Cardiac muscle cell (in vitro differentiated cells and primary cell): ENCODE measurements at regions not wholly inside any gene's neighbourhood (a gene's known extent, or its start where the extent isn't known, plus 50 kb on each side); places are given as distances from the start of the nearest gene placed in this dataset.

Experiments
- DNase-seq, 2 donors: peaks; one replicate each; pipeline versions ENCODE4 v3.0.0 to v3.0.0-alpha.2; 2010 to 2017; ENCODE audit warnings: low read depth in 1 of 2, low spot score in 1 of 2
- H3K27ac ChIP-seq: fragments of 200-600 bp; sonication (generic); 2 replicates; pipeline ENCODE4 v1.5.1; 2016
- H3K27me3 ChIP-seq: fragments of 200-600 bp; sonication (generic); 2 replicates; pipeline ENCODE4 v1.6.0; 2016; ENCODE audit warnings: control low read depth
- H3K36me3 ChIP-seq: fragments of 200-600 bp; sonication (generic); 2 replicates; pipeline ENCODE4 v1.5.1; 2016; ENCODE audit warnings: control low read depth
- H3K4me1 ChIP-seq: fragments of 200-600 bp; sonication (generic); 2 replicates; pipeline ENCODE4 v1.8.1; 2017; ENCODE audit warnings: low read depth, mild to moderate bottlenecking, mixed run types
- H3K4me3 ChIP-seq: fragments of 200-600 bp; sonication (generic); 2 replicates; pipeline ENCODE4 v1.5.1; 2016; ENCODE audit warnings: mild to moderate bottlenecking
- H3K9me3 ChIP-seq: fragments of 200-600 bp; sonication (generic); 2 replicates; pipeline ENCODE4 v1.5.1; 2017; ENCODE audit warnings: low read depth, mild to moderate bottlenecking, control low read depth
- CTCF ChIP-seq: IDR thresholded peaks from 2 replicates; pipeline ENCODE4 v1.5.1; 2012; ENCODE audit warnings: low read depth, mild to moderate bottlenecking, low read length

GRCh38 chr4:11175374-11175773 lies 253.3 kb downstream of the HS3ST1 start:
- H3K27ac ChIP-seq: no peak overlapping the region
- no peaks in the 10 kb centered on the region for H3K9me3 ChIP-seq
- no peak for DNase-seq
- H3K36me3 ChIP-seq: no peaks in the 10 kb centered on the region
- H3K27me3 ChIP-seq: no peaks in the 10 kb centered on the region
- H3K4me1 ChIP-seq: no peaks in the 10 kb centered on the region
- H3K4me3 ChIP-seq: no peak overlapping the region
- TF ChIP-seq CTCF: no peak

GRCh38 chr4:11166606-11167005 lies 262.1 kb downstream of the HS3ST1 start:
- TF ChIP-seq CTCF: no peak
- Histone ChIP-seq H3K4me1 (no peaks in the 10 kb centered on the region), H3K27me3 (no peaks in the 10 kb centered on the region), H3K9me3 (no peaks in the 10 kb centered on the region), H3K36me3 (no peaks in the 10 kb centered on the region), H3K4me3 (no peak overlapping the region), H3K27ac (no peak overlapping the region)
- no peak for DNase-seq

GRCh38 chr4:11166034-11166433 lies 262.7 kb downstream of the HS3ST1 start:
- Histone ChIP-seq H3K27me3 (no peaks in the 10 kb centered on the region), H3K36me3 (no peaks in the 10 kb centered on the region), H3K9me3 (no peaks in the 10 kb centered on the region), H3K27ac (no peak overlapping the region), H3K4me1 (no peaks in the 10 kb centered on the region), H3K4me3 (no peak overlapping the region)
- no peak for TF ChIP-seq CTCF
- no peak for DNase-seq

- H3K27ac ChIP-seq: no peak overlapping the region
- peak in 1 of 2 donors; percentile 6 for DNase-seq
- H3K36me3 ChIP-seq: no peaks in the 10 kb centered on the region
- H3K4me3 ChIP-seq: no peak overlapping the region
- no peaks in the 10 kb centered on the region for H3K4me1 ChIP-seq
- TF ChIP-seq CTCF: no peak
- H3K27me3 ChIP-seq: no peaks in the 10 kb centered on the region
- no peaks in the 10 kb centered on the region for H3K9me3 ChIP-seq
Measured at GRCh38 chr4:11165052-11165451, 263.6 kb downstream of the HS3ST1 start.

GRCh38 chr4:11160288-11160687 lies 268.4 kb downstream of the HS3ST1 start:
- Histone ChIP-seq H3K36me3 (no peaks in the 10 kb centered on the region), H3K27ac (no peak overlapping the region), H3K4me1 (no peaks in the 10 kb centered on the region), H3K9me3 (no peaks in the 10 kb centered on the region), H3K4me3 (no peak overlapping the region), H3K27me3 (no peaks in the 10 kb centered on the region)
- peak in 1 of 2 donors; percentile 29 for DNase-seq
- TF ChIP-seq CTCF: no peak

GRCh38 chr4:11158971-11159370 lies 269.7 kb downstream of the HS3ST1 start:
- no peaks in the 10 kb centered on the region for H3K9me3 ChIP-seq
- H3K27ac ChIP-seq: no peak overlapping the region
- H3K4me3 ChIP-seq: no peak overlapping the region
- no peaks in the 10 kb centered on the region for H3K36me3 ChIP-seq
- no peaks in the 10 kb centered on the region for H3K4me1 ChIP-seq
- no peak for TF ChIP-seq CTCF
- H3K27me3 ChIP-seq: no peaks in the 10 kb centered on the region
- DNase-seq: peak in 1 of 2 donors; percentile 62
